ENCODE measurements at regions not wholly inside any gene's neighbourhood (a gene's known extent, or its start where the extent isn't known, plus 50 kb on each side); places are given as distances from the start of the nearest gene placed in this dataset.

- no peak overlapping the region for H3K4me2 ChIP-seq (ENCODE audit: extremely low read depth, insufficient read depth, low read length)
- H3K27ac ChIP-seq (ENCODE audit: insufficient read depth, low read length): no peak overlapping the region
- H2AFZ ChIP-seq (ENCODE audit: low read length): no peak overlapping the region
Measured at GRCh38 chr5:93062548-93062947, 518.5 kb downstream of the NR2F1-AS1 start.

DNA sequence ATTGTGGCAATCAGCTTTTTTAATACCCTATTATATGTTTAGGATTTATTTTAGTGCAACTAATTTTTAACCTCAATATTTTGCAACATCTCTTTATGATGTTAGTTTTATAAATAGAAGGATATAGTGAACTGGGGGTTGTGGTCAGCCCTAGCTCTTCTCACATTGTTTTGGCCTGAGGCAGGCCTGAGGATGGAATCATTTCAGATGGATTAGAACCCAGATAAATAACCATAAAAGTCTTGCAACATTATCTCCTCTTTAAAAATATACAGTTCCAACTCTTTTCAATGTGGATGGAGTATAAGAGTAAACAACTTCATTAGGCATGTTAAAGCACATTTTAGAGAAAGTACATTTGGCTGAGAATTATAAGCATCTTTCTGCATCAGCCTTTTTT is 522.7 kb downstream of the NR2F1-AS1 start:
- no peak overlapping the region for H3K27ac ChIP-seq (ENCODE audit: insufficient read depth, low read length)
- no peaks in the 10 kb centered on the region for H3K9me3 ChIP-seq (ENCODE audit: control insufficient read depth, insufficient read depth, low read depth, low read length)
- no peaks in the 10 kb centered on the region for H3K27me3 ChIP-seq (ENCODE audit: control insufficient read depth, insufficient read depth, low read length)
- no peaks in the 10 kb centered on the region for H3K79me2 ChIP-seq (ENCODE audit: control insufficient read depth, insufficient read depth, low read length)
- no peaks in the 10 kb centered on the region for H4K20me1 ChIP-seq (ENCODE audit: control insufficient read depth, extremely low read depth, insufficient read depth, low read length)
- no peak overlapping the region for H3K9ac ChIP-seq (ENCODE audit: insufficient read depth, low read length)
- H2AFZ ChIP-seq (ENCODE audit: low read length): no peak overlapping the region
- DNase-seq (ENCODE audit: low read depth in 2 of 2): peak; percentile 74 to 97
- TF ChIP-seq EZH2 (IDR thresholded peaks at IDR 0.05; ENCODE audit: low read length, missing control alignments) (no peak), CTCF (conservative IDR thresholded peaks at IDR 0.05 in 1 of 2, IDR thresholded peaks at IDR 0.05 in 1 of 2; ENCODE audit: low read depth in 1 of 2, low read length in 2 of 2) (no peak)
- no peak overlapping the region for H3K4me2 ChIP-seq (ENCODE audit: extremely low read depth, insufficient read depth, low read length)
- H3K4me1 ChIP-seq (ENCODE audit: control insufficient read depth, extremely low read depth, insufficient read depth, low read length): peaks cover 2% of the 10 kb centered on the region
- H3K36me3 ChIP-seq (ENCODE audit: control insufficient read depth, insufficient read depth, low read length): no peaks in the 10 kb centered on the region
- H3K4me3 ChIP-seq (replicated peaks in 1 of 4; ENCODE audit: control extremely low read depth in 1 of 4, insufficient read depth in 1 of 4, low read depth in 3 of 4, low read length in 4 of 4): no peak overlapping the region

More at GRCh38 chr5:93062548-93062947, 518.5 kb downstream of the NR2F1-AS1 start:
- Histone ChIP-seq H3K9me3 (ENCODE audit: control insufficient read depth, insufficient read depth, low read depth, low read length) (no peaks in the 10 kb centered on the region), H3K27me3 (ENCODE audit: control insufficient read depth, insufficient read depth, low read length) (no peaks in the 10 kb centered on the region), H3K4me3 (replicated peaks in 1 of 4; ENCODE audit: control extremely low read depth in 1 of 4, insufficient read depth in 1 of 4, low read depth in 3 of 4, low read length in 4 of 4) (no peak overlapping the region), H3K79me2 (ENCODE audit: control insufficient read depth, insufficient read depth, low read length) (no peaks in the 10 kb centered on the region), H4K20me1 (ENCODE audit: control insufficient read depth, extremely low read depth, insufficient read depth, low read length) (no peaks in the 10 kb centered on the region), H3K4me1 (ENCODE audit: control insufficient read depth, extremely low read depth, insufficient read depth, low read length) (no peaks in the 10 kb centered on the region), H3K9ac (ENCODE audit: insufficient read depth, low read length) (no peak overlapping the region), H3K36me3 (ENCODE audit: control insufficient read depth, insufficient read depth, low read length) (no peaks in the 10 kb centered on the region)
- TF ChIP-seq CTCF (conservative IDR thresholded peaks at IDR 0.05 in 1 of 2, IDR thresholded peaks at IDR 0.05 in 1 of 2; ENCODE audit: low read depth in 1 of 2, low read length in 2 of 2) (peak in 1 of 2 donors; percentile 21), EZH2 (IDR thresholded peaks at IDR 0.05; ENCODE audit: low read length, missing control alignments) (no peak)
- peak in 1 of 2 donors; percentile 24 for DNase-seq (ENCODE audit: low read depth in 2 of 2)

DNA sequence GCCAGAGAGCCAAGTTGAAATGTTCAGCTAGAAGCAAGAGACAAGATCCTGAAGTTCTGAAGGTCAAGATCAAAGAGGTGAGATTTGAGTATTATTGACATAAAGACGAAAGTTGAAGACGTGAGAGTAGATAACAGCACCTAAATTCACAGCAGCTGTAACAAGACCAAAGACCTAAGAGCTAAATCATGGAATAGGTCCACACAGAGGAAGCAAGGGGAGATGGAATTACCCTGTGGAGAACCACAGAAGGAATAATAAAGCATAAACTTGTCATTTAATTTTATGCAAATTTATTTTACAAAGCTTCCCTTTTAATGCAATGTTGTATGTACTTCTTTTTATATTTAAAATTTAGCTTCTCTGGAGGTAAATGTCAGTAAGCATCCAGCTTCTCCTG is 523.7 kb downstream of the NR2F1-AS1 start:
- Histone ChIP-seq H3K27me3 (ENCODE audit: control insufficient read depth, insufficient read depth, low read length) (no peaks in the 10 kb centered on the region), H3K4me1 (ENCODE audit: control insufficient read depth, extremely low read depth, insufficient read depth, low read length) (peaks cover 2% of the 10 kb centered on the region), H3K36me3 (ENCODE audit: control insufficient read depth, insufficient read depth, low read length) (no peaks in the 10 kb centered on the region), H3K4me3 (replicated peaks in 1 of 4; ENCODE audit: control extremely low read depth in 1 of 4, insufficient read depth in 1 of 4, low read depth in 3 of 4, low read length in 4 of 4) (no peak overlapping the region), H2AFZ (ENCODE audit: low read length) (no peak overlapping the region), H3K9me3 (ENCODE audit: control insufficient read depth, insufficient read depth, low read depth, low read length) (no peaks in the 10 kb centered on the region), H4K20me1 (ENCODE audit: control insufficient read depth, extremely low read depth, insufficient read depth, low read length) (no peaks in the 10 kb centered on the region), H3K9ac (ENCODE audit: insufficient read depth, low read length) (no peak overlapping the region), H3K79me2 (ENCODE audit: control insufficient read depth, insufficient read depth, low read length) (no peaks in the 10 kb centered on the region), H3K4me2 (ENCODE audit: extremely low read depth, insufficient read depth, low read length) (no peak overlapping the region), H3K27ac (ENCODE audit: insufficient read depth, low read length) (no peak overlapping the region)
- TF ChIP-seq EZH2 (IDR thresholded peaks at IDR 0.05; ENCODE audit: low read length, missing control alignments): no peak
- no peak for TF ChIP-seq CTCF (conservative IDR thresholded peaks at IDR 0.05 in 1 of 2, IDR thresholded peaks at IDR 0.05 in 1 of 2; ENCODE audit: low read depth in 1 of 2, low read length in 2 of 2)
- DNase-seq (ENCODE audit: low read depth in 2 of 2): no peak

All from fibroblast of lung (primary cell).